HG03097 (cell line): ENCODE measurements at regions not wholly inside any gene's neighbourhood (a gene's known extent, or its start where the extent isn't known, plus 50 kb on each side); places are given as distances from the start of the nearest gene placed in this dataset.

ENCODE experiments used
- ATAC-seq: cut with Tn5 transposase; IDR thresholded peaks from one replicate; pipeline ENCODE4 v1.9.1; 2021; ENCODE audit not compliant: unreplicated experiment, low FRiP score

GRCh38 chr13:74695021-74695800, 561.0 kb upstream of the KLF12 start:
- no peak for ATAC-seq

GRCh38 chr13:74687442-74688182, 553.4 kb upstream of the KLF12 start:
- no peak for ATAC-seq

- no peak for ATAC-seq
Observed at GRCh38 chr13:74683411-74683810, 549.2 kb upstream of the KLF12 start.

- ATAC-seq, result no peak
Observed at GRCh38 chr13:74682746-74683145, 548.5 kb upstream of the KLF12 start.

- no peak for ATAC-seq
Observed at GRCh38 chr13:74681891-74682290, 547.7 kb upstream of the KLF12 start.

GRCh38 chr13:74678308-74678965, 544.2 kb upstream of the KLF12 start:
- ATAC-seq, result no peak

- no peak for ATAC-seq
Observed at GRCh38 chr13:74675972-74676371, 541.8 kb upstream of the KLF12 start.

- no peak for ATAC-seq
Observed at GRCh38 chr13:74675182-74675581, 541.0 kb upstream of the KLF12 start.

GRCh38 chr13:74674720-74675119, 540.5 kb upstream of the KLF12 start:
- ATAC-seq, result no peak

GRCh38 chr13:74669149-74669548, 534.9 kb upstream of the KLF12 start:
- no peak for ATAC-seq

- ATAC-seq, result no peak
Observed at GRCh38 chr13:74667656-74668203, 533.5 kb upstream of the KLF12 start.

GRCh38 chr13:74662905-74663304, 528.7 kb upstream of the KLF12 start:
- no peak for ATAC-seq

- no peak for ATAC-seq
Observed at GRCh38 chr13:74661851-74662250, 527.6 kb upstream of the KLF12 start.

- ATAC-seq, result no peak
Observed at GRCh38 chr13:74657765-74658164, 523.6 kb upstream of the KLF12 start.

- ATAC-seq, result no peak
Observed at GRCh38 chr13:74651121-74651520, 516.9 kb upstream of the KLF12 start.

- no peak for ATAC-seq
Observed at GRCh38 chr13:74647991-74648390, 513.8 kb upstream of the KLF12 start.

GRCh38 chr13:74647211-74647610, 513.0 kb upstream of the KLF12 start:
- no peak for ATAC-seq

GRCh38 chr13:74646091-74646490, 511.9 kb upstream of the KLF12 start:
- no peak for ATAC-seq

GRCh38 chr13:74645586-74645985, 511.4 kb upstream of the KLF12 start:
- ATAC-seq, result no peak

- no peak for ATAC-seq
Observed at GRCh38 chr13:74644229-74644628, 510.0 kb upstream of the KLF12 start.

GRCh38 chr13:74641586-74641985, 507.4 kb upstream of the KLF12 start:
- ATAC-seq, result no peak
